Skeletal muscle cell (primary cell): ENCODE measurements at regions not wholly inside any gene's neighbourhood (a gene's known extent, or its start where the extent isn't known, plus 50 kb on each side); places are given as distances from the start of the nearest gene placed in this dataset.
"Not testable (repeated sequence)": the region's sequence is repeated elsewhere in the genome, so short reads cannot be mapped to it uniquely, and the experiment has no call there.

Experiments used
- DNase-seq: peaks from one replicate; pipeline ENCODE4 v3.0.0-alpha.2; 2010; ENCODE audit warnings: low read depth
- H3K4me3 ChIP-seq: 2 replicates; pipeline ENCODE4 v1.5.1; 2011; ENCODE audit warnings: low read depth, mild to moderate bottlenecking, control low read depth, low read length, moderate library complexity

- H3K4me3 ChIP-seq, result no peak overlapping the region
- DNase-seq, result no peak
Observed at GRCh38 chr12:17148706-17149105, 542.7 kb upstream of the LMO3 start.

DNA sequence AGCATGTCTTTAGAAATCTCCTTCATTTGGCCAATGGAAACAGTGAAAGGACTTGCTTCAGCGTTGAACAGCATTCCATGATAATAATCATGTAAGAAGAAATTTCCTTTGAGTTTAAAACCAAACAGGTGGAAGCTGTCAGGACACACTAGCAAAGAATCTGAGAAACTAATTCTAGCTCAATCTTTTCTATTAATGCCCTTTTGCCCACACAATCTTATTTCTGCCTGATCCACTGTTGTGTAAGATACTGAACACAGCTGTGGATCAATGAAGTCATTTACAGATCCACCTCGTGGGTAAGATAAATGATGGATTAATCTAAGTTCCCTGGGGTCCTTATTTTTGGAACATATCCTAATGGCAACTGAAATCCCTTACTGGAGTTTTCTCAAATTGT lies 536.9 kb upstream of the LMO3 start:
- no peak for DNase-seq
- no peak overlapping the region for H3K4me3 ChIP-seq

DNA sequence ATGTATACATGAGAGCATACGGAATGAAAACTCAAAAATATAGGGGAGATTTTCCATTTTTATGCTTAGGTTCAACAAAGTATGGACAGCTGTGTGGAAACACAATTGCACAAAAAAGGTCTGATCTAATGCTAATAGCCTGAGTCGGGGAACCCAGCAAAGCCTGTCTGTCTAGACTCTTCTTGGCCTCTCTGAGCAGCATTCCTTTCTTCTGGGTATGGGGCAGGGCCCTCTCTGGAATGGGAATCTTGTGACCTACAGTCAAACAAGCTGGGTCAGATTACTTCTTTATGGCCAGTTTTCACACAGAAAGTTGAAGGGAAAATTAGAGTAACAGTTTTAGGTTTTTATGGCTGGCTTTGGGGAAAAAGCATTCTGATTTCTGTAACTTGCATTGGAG lies 534.0 kb upstream of the LMO3 start:
- DNase-seq, result no peak
- H3K4me3 ChIP-seq, result no peak overlapping the region

- no peak for DNase-seq
- no peak overlapping the region for H3K4me3 ChIP-seq
Observed at GRCh38 chr12:17137396-17137795, 531.4 kb upstream of the LMO3 start.

- no peak overlapping the region for H3K4me3 ChIP-seq
- no peak for DNase-seq
Observed at GRCh38 chr12:17134315-17134714, 528.4 kb upstream of the LMO3 start.

- H3K4me3 ChIP-seq, result no peak overlapping the region
- no peak for DNase-seq
Observed at GRCh38 chr12:17132336-17132735, 526.4 kb upstream of the LMO3 start.

GRCh38 chr12:17116538-17116937 lies 510.6 kb upstream of the LMO3 start:
- not testable (repeated sequence) for DNase-seq, H3K4me3 ChIP-seq

DNA sequence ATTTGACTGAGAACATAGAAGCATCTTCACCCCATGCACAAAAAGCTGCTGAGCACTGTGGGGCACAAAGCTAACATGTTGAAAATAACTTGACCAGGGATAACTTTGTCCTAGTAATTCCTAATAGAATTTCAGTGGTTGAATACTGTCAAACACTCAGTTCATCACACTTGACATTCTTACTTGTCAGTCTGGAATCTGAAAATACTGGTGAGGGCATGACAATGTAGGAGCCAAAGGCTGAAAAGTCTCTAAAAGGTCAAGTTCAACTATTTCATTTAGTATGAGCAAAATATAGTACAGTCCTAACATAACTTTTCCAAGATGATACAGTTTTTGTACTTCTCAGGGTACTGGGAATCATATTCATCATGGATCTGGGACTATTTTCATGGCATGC lies 504.4 kb upstream of the LMO3 start:
- H3K4me3 ChIP-seq, result no peak overlapping the region
- no peak for DNase-seq

- DNase-seq, result no peak
- H3K4me3 ChIP-seq, result no peak overlapping the region
Observed at GRCh38 chr12:17108877-17109541, 503.0 kb upstream of the LMO3 start.

DNA sequence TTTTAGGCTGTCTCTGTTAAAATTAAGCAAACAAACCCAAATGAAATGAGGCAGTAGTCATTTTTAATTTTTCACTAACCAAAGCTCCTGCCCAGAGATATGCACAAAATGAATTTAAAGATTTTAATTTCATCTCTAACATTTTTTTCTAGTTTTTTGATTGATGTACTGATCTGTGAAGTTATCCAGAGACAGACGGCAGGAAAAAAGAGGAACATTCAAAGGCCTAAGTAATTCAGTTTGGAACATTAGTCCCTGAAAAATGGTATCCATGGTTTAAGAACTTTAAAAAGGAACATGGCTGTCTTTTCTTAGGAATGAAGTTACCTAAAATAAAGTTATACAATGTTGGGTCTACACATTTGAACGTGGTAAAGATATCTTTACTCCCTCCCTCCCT lies 498.8 kb upstream of the LMO3 start:
- DNase-seq, result no peak
- no peak overlapping the region for H3K4me3 ChIP-seq

GRCh38 chr12:17097674-17098073 lies 491.7 kb upstream of the LMO3 start:
- no peak for DNase-seq
- no peak overlapping the region for H3K4me3 ChIP-seq

DNA sequence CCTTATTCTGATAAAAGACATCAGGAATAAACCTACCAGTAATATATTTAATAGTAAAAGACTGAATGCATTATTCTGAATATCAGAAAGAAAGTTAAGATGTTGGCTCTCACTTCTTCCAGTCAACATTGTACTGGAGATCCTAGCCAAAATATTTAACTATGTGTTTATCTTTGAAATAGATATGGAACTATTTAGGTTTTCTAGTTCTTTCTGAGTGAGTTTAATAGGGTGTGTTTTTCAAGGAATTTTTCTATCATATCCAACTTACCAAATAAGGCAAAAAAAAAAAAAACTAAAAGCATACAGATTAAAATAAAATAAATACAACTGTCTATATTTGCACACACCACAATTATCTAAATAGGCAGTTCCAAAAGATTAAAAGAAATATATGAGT lies 478.9 kb upstream of the LMO3 start:
- DNase-seq, result no peak
- no peak overlapping the region for H3K4me3 ChIP-seq

DNA sequence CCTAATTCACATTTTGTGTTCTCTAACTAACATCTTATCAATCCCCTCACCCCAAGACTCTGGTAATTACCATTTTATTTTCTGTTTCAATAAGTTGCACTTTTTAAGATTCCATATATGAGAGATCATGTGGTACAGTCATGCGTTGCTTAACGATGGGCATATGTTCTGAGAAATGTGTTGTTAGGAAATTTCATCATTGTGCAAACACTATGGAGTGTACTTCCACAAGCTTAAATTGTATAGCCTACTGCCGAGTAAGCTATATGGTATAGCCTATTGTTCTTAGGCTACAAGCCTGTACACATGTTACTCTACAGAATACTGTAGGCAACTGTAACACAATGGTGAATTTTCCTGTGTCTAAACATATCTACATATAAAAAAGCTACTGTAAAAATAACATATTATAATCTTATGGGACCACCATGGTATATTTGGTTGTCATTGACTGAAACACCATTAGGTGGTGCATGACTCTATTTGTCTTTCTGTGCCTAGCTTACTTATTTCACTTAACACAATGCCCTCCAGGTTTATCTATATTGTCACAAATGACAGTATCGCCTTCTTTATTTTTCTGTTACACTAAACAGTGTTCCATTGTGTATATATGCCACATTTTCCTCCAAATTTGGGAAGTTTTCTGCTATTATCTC lies 473.4 kb upstream of the LMO3 start:
- no peak for DNase-seq

GRCh38 chr12:17077594-17077993 lies 471.6 kb upstream of the LMO3 start:
- DNase-seq, result no peak
- no peak overlapping the region for H3K4me3 ChIP-seq

More for the DNA sequence above, 473.4 kb upstream of the LMO3 start:
- no peak overlapping the region for H3K4me3 ChIP-seq

- no peak overlapping the region for H3K4me3 ChIP-seq
- DNase-seq, result no peak
Observed at GRCh38 chr12:17076811-17077210, 470.8 kb upstream of the LMO3 start.

DNA sequence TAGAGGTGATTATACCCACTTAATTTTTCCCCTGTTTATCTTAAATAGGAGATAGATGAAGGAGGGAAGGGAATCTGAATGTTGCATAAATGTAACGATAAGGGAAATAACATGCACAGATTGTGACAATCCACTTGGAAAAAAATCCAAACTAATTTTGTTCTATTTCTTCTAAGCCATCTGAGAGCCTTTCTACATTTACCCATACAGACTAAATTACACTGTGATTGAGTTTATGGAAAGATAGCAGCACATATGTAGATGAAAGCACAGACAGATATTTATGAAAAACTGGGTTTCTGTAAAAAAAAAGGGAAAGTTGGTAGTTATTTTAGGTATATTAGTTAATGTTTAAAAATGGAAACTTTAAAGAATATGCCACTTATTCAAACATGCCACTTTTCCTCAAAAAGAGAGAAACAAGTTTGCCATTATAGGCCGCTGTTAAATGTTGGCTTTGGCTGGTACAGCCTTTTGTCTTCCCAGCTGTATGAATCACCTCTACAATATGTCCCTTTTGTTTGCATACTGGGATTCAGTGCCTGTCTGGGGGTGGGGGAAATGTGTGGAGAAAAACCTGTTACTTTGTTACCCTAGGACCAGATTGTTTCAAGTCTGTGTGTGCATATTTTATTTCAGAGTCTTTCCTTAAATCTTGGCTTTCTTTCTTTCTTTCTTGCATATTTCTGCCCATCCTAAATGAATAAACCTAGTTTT lies 470.2 kb upstream of the LMO3 start:
- H3K4me3 ChIP-seq, result no peak overlapping the region
- no peak for DNase-seq

- H3K4me3 ChIP-seq, result no peak overlapping the region
- no peak for DNase-seq
Observed at GRCh38 chr12:17064834-17065233, 458.9 kb upstream of the LMO3 start.

DNA sequence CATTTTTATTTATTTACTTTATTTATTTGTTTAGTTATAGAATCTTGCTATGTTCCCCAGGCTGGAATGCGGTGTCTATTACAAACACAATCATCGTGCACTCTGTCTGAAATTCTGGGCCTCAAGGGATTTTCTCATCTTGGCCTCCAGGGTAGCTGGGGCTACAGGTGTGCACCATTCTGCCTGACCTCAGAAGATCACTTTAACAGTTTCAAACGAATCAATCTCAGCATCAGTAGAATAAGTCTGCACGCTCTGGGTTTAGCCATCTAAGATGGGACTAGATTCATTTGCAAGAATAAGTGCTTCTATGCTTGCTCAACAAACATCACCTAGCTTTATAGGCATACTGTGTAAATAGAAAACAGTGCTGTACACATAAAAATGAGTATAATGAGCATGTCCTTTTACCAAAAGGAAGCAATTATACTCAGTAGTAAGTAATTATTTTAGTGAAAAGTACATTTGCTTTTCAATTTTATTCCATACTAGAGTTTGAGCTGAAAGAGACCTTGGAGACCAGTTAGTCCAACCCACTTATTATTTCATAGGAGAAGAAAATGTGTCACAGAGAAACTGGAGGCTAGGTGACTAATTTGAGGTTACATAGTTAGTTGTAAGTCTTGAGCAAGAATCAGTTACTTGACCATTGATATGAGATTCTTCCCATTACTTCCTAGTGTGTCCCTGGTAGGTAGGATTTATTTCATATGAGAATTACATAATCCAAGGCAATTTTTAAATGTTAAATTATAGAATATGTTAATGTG lies 456.5 kb upstream of the LMO3 start:
- DNase-seq, result no peak
- H3K4me3 ChIP-seq, result no peak overlapping the region

DNA sequence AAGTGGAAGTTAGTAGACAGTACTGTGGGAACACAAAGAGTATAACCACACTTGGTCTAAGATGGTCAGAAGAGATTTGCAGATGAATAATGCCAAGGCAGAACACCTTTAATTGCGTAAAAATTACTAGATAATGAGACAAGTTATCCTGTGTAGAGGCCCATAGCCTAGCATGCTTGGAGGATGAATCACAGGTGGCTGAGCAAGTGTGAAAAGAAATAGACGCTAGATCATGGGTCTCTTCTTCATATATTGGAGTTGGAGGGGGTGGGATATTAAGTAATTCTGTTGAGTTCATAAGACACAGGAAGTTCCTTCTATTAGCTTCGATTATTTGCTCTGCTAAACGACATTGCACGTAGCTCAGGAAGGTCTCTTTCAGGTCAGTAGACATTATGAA lies 454.3 kb upstream of the LMO3 start:
- H3K4me3 ChIP-seq, result no peak overlapping the region
- no peak for DNase-seq

DNA sequence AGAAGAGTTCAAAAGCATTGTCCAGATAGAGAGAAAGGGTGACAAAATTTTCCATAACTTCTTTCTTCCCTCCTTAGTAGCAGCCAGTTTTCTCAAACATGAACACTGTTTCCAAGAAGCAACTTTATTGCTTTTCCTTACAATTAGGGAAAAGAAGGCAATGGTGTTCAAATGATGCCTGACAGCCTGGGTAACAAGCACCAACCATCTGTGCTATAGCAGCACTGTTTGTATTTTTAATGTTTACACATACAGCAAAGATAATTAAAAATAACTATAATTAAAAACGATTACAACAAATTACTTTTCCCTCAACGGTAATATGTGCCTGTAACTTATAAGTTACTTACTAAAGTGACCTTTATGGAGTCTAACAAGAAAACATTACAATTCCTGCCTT lies 450.6 kb upstream of the LMO3 start:
- DNase-seq, result no peak

More for the DNA sequence above, 450.6 kb upstream of the LMO3 start:
- H3K4me3 ChIP-seq, result no peak overlapping the region
